Endothelial cell of umbilical vein (primary cell): ENCODE measurements at regions not wholly inside any gene's neighbourhood (a gene's known extent, or its start where the extent isn't known, plus 50 kb on each side); places are given as distances from the start of the nearest gene placed in this dataset.

ENCODE experiments used
- CTCF ChIP-seq, 2 donors: IDR thresholded peaks; 1 replicate in 1 of 2; 2 replicates in 1 of 2; pipeline ENCODE4 v1.5.1; 2011; ENCODE audit warnings: low read length in 2 of 2, mild to moderate bottlenecking in 2 of 2, moderate library complexity in 2 of 2, control low read depth in 1 of 2, inconsistent platforms in 1 of 2, low read depth in 1 of 2; ENCODE audit not compliant: insufficient read depth in 1 of 2; ENCODE audit errors: extremely low read depth in 1 of 2
- EZH2 ChIP-seq: IDR thresholded peaks from 2 replicates; pipeline ENCODE4 v1.6.1; 2012; ENCODE audit warnings: borderline replicate concordance, low read depth, mild to moderate bottlenecking, moderate library complexity, low read length, inconsistent platforms; ENCODE audit not compliant: severe bottlenecking
- MYC ChIP-seq: IDR thresholded peaks from one replicate; pipeline ENCODE4 v1.6.1; 2011; ENCODE audit warnings: mild to moderate bottlenecking, low read depth, low read length
- POLR2A ChIP-seq: IDR thresholded peaks from 2 replicates; pipeline ENCODE4 v1.6.1; 2012; ENCODE audit warnings: low read depth, mild to moderate bottlenecking, control low read depth, low read length

DNA sequence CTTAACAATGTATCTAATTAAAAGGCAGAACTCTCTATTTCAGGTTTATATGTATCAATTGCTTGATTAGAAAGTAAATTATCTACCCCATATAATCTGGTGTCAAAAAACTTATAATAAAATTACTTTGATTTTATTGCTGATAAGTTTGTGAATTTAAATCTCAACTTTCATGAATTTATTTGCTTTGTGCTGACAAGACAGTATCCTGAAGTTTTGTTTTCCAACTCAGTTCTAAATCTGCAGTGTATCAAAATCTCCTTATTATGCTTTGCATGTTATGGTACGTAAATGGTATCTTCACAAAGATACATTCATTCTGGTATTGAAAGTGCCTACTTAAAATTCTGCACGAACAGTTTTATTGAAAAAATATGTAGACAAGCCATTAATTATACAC lies 78.5 kb upstream of the ZNF717 start:
- TF ChIP-seq CTCF (IDR thresholded peaks at IDR 0.05; ENCODE audit: extremely low read depth in 1 of 2, insufficient read depth in 1 of 2, low read depth in 1 of 2, low read length in 2 of 2) (no peak), POLR2A (no peak), MYC (no peak), EZH2 (no peak)
